LHCN-M2 (cell line): ENCODE measurements at regions not wholly inside any gene's neighbourhood (a gene's known extent, or its start where the extent isn't known, plus 50 kb on each side); places are given as distances from the start of the nearest gene placed in this dataset.

ENCODE experiments used
- DNase-seq: peaks from one replicate; pipeline ENCODE4 v3.0.0-alpha.2; 2012; ENCODE audit warnings: low read depth

DNA sequence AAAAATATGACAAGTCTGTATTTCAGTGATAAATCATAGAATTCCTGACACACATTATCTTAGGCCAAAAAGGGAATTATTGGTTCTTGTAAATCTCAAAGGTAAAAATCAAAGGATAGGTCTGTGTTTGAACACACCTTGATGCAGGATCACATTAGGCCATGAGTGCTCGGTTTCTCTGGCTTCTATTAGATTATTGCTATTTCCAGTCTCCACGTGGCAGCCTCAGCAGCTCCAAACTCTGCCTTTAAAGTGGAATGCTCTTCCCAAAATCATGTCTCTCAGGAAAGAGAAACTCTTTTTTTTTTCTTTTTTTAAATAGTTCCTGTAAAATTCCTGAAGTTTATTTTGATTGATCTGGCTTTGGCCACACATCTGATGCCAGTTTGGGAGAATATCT lies 105.6 kb upstream of the FRMD6 start:
- DNase-seq = no peak

DNA sequence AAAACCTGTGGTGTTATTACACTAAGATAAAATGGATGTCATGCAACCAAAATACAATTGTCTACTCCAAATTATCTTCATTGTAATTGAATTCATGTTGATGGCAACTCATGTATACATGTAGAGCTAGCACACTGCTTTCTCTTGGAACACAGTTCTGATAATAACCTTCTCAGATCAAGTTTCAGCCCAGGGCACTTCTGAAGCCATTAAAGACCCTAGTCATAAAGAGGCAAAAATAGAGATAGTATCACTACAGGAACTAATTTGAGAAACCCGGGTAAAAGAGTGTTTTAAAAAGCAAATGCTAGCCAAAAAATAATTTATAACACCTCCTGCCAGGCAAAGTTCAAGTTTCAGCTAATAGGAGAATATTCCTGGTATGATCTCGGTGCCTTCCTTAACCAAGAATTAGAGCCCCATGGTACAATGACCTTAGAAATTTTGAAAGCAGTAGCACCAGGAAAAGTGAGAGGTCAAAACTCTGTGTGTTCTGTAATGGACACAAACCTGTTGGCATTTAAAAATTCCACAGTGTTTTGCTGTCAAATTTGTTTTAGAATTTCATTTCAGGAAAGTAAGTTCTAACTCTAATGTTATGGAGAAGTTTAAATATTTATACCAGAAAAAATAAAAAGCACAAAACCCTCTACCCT lies 105.0 kb upstream of the FRMD6 start:
- DNase-seq = no peak

DNA sequence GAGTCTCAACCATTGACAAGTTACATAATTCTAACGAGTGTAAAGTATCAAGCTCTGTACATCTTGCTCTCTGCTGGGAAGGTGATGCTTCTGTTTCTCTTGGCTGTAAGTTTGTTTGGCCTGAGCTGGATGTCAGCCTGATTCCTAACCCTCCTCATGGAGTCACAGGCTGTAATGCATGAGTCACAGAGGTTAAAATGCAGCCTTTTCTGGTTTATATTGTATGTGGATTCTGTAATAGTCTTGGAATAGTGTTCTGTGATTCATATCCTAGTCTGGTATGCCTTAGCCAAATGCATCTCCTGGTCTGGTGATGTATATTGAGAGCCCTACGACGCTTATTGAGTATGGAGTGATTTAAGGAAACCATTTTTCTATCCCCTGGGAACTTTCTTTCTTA lies 104.5 kb upstream of the FRMD6 start:
- peak; percentile 99 for DNase-seq

- DNase-seq = no peak
Observed at GRCh38 chr14:51547701-51548100, 104.0 kb upstream of the FRMD6 start.

DNA sequence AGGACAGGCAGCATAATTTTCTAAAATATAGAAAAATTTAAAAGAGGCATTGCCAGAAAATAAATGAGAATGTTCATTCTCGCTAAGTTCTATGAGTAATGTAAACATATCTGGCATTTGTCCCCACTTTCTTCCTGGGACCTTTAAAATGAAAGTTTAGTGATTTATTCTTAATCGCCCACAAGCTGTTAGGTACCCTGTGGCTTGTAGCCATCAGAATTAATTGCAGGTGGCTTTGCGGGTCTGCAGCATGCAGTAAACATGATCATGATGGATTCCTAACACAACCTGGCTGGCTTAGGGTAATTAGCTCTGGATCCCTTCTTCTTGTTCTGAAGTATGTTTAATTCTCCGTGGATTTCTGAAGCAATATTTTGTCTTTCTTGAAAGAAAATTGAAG lies 103.5 kb upstream of the FRMD6 start:
- DNase-seq = no peak

GRCh38 chr14:51550636-51551035 lies 101.1 kb upstream of the FRMD6 start:
- no peak for DNase-seq

- DNase-seq = peak; percentile 46
Observed at GRCh38 chr14:51552275-51552674, 99.4 kb upstream of the FRMD6 start.

DNA sequence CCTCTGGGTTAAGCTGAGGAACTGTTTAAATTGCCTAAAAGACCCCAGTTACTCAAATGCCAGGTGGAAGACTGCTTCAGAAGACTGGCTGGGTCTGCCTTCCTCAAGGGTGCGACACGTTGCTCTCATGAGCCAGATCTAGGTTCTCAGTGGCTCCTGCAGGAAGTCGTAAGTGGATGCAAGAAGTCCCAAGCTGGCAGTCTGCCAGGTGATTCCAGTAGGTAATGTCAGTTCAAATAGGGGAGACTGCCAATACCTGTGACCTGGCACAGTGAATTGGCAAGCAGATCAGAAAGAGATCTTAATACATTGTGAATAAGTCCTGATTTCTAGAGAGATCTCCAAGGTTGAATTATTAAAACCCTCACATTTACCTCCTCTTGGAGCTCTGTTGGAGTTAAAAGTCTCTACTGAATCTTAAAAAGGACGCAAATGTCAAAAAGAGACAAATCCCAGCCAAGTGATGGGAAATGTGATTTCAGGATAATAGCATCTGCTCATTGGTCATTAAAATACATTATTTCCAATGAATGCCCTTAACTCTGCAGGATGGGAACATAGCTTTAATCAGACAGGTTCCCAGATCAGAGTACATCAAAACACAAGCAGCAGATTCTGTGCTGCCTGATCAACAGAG lies 98.8 kb upstream of the FRMD6 start:
- DNase-seq = no peak

GRCh38 chr14:51554339-51554920 lies 97.3 kb upstream of the FRMD6 start:
- DNase-seq = peak; percentile 97

DNA sequence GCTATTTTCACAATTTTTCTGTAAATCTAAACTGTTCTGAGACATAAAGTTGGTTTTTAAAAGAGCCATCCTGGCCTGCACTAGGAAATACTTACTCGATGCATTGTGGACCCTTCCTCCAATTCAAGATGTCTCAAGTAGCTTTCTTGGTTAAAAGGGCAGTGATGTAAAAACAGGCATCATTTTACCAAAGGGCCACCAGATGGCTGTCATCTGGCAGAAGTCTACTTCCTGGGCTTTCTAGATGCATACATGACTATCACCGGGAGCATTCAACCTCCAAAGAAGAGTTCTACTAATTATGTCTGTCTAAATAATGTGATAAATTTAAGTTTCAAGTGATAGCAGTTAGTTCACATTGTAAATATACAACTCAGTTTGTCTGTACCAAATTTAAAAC lies 96.8 kb upstream of the FRMD6 start:
- peak; percentile 70 for DNase-seq

DNA sequence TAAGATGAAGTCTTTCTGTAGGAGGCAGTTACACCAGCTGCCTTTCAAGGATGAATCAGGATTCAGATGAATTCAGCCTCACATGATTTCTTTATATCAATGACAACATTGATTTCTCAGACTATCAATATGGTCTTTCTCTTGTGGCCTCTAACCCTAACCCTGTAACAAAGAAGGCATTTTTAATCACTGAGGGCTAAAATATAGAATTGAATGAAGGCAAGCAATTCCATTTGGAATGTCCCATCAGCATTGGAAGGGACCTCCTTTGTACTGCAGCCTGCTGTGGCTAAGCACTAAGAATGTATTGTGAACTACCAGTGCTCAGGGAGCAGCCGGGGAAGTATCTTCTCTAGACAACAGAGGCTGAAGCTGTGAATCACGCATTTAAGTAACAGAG lies 90.6 kb upstream of the FRMD6 start:
- DNase-seq = no peak

GRCh38 chr14:51562816-51563215 lies 88.9 kb upstream of the FRMD6 start:
- peak; percentile 57 for DNase-seq

- no peak for DNase-seq
Observed at GRCh38 chr14:51563560-51563959, 88.2 kb upstream of the FRMD6 start.

DNA sequence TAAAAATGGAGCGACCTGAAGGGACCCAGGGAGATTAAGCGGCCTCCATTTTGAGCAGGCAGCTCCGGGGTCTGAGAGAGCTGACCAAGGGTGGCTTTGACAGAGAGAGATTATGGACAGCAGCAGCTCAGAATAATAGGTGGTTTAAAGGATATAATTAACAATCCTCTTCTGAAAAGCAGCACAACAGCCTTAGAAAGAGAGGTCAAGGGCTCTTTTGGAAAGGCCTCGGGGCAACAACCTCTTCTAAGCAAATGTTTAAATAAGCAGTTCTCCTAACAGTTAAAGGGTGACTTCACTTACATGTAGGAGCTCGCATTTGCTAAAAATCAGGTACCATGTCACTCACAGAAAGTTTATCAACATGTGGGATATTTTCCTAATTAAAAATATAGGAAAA lies 87.2 kb upstream of the FRMD6 start:
- no peak for DNase-seq

DNA sequence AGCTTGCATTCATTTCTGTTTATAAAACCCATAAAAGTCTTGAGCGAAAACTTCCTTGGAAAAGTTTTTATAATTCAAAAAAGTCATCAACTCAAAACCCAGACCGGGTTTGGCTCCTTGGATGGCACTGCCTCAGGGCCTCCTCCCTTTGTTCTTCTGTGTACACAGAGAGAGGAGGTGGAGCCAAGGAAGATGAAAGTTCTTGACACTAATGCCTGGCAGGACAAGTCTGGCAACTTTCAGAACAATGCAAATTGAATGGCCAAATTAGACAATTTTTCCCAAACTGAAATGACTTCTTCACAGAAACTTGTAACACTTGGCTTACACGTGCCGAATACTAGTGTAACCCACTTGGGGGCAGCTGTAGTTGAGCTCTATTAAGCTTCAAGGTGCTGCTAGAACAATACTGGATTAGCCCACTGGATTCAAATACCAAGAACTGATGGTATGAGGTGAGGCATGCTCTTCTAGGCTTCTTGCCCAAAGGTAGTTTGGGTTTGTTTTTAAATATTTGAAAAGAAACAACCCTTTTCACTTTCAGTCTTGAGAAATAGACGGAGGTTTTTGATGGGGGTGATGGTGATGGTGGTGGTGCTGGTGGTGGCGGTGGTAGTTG lies 86.6 kb upstream of the FRMD6 start:
- no peak for DNase-seq

DNA sequence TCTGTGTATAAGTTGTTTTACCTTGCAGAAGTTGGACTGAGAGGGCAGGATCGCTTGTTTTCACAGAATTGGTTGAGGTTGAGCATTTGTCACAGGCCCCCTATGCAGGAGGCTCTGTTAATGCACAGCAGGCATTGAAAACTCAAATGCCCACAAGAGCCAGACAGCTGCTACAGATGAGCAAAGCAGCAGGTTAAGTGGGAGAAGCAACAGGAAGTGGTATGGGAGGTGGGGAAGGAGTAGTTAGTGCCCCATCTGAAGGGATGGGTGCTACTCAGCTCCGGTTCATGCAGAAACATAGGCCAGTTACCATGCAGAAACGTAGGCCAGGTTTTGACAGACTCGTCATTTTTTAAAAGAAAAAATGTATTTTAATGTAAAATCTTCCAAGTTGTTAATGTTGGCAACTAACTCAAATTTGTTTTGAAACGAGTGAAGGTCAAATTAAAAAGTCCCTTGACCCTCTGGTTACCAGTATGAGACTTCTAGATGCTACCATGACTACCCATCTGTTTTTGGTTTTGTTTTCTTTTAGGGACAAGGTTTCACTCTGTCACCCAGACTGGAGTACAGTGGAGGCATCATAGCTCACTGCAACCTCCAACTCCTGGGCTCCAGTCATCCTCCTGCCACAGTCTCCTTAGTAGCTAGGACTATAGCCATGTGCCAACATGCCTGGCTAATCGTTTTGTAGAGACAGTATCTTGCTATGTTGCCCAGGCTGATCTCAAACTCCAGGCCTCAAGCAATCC lies 84.7 kb upstream of the FRMD6 start:
- DNase-seq = no peak

DNA sequence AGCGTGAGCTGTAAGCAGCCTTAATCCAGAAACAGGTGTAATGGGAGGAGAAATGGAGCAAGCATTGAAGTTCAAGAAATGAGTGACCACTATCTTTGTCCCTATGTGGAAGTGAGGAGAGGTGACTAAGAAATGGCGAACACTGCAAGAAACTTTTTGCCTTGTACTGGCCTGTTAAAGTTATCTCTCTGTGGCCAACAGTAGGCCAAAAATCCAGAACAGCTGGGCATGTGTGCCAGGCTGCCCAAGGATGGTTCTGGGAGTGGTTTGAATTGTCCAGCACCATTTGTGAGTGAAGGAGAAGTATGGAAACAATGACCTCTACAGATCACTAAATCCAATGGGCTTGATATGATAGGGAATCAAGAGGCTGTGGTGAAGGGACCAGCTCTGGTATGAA lies 83.3 kb upstream of the FRMD6 start:
- no peak for DNase-seq

- no peak for DNase-seq
Observed at GRCh38 chr14:51573607-51574006, 78.1 kb upstream of the FRMD6 start.

- DNase-seq = no peak
Observed at GRCh38 chr14:51574009-51574408, 77.7 kb upstream of the FRMD6 start.

- DNase-seq = no peak
Observed at GRCh38 chr14:51575349-51576116, 76.2 kb upstream of the FRMD6 start.

DNA sequence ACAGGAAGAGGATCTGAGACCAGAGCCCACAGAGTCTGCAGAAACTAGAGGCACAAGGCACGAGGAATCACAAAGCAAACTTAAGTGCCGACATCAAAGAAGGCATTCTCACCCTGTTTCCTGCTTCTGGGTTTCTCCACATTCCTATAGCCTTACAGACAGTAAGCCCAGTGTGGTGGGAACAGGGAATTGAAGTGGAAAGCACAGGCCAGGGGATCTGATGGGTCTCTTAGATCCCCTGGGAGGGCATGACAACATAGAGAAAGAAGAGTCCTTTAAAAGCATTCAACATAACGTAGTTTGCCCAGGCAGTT lies 75.6 kb upstream of the FRMD6 start:
- DNase-seq = no peak

DNA sequence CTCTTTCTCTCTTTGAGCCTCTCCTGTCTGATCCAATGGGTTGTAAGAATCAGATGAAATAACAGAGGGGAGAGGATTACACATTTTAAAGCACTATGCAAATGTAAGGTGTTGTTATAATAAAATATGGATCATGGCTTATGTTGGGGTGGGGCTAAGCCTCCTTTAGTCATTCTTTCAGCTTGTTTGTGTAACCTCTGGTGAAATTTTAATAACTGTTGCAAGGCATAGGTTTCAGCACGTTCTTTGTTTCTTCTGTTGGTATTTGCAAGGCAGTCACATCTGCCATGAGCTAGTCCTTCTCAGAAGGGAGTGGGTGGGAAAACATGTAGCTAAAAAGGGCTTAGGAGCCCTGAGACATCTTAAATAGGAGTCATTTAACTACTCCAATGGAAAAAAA lies 74.8 kb upstream of the FRMD6 start:
- DNase-seq = no peak
